HepG2 (cell line): ENCODE measurements at regions not wholly inside any gene's neighbourhood (a gene's known extent, or its start where the extent isn't known, plus 50 kb on each side); places are given as distances from the start of the nearest gene placed in this dataset.

Source experiments
- ATAC-seq: fragments of 200-7000 bp; cut with Tn5 transposase; 3 replicates; pipeline ENCODE4 v1.9.1; 2020; ENCODE audit warnings: mild to moderate bottlenecking, moderate library complexity
- BruUV-seq: library from RNA; stranded (reverse); fragments of 400-500 nt; replicated peaks from 2 replicates; lab custom pipeline; 2021; lab: Mats Ljungman, UMichigan
- CTCF ChIA-PET: fragments of 300-600 bp; formaldehyde crosslinking; extraction: SDS; loops from one replicate; lab custom pipeline; 2021; ENCODE audit warnings: low total read pairs, inconsistent platforms, low intra/inter-chr PET ratio; lab: Yijun Ruan, JAX
- POLR2A ChIA-PET: fragments of 350-600 bp; sonication (Branson Sonifier 250); formaldehyde crosslinking; loops from one replicate; lab custom pipeline; 2020; ENCODE audit warnings: antibody characterized with exemption, inconsistent platforms; lab: Yijun Ruan, JAX
- DNase-seq: peaks from one replicate; pipeline ENCODE4 v3.0.0-alpha.2; 2015; ENCODE audit warnings: low spot score
- FAIRE-seq: peaks from 3 replicates; lab custom pipeline; 2011; peaks lifted over from hg19 to GRCh38; lab: Jason Lieb, UNC
- H2AFZ ChIP-seq: one replicate; pipeline ENCODE4 v1.6.1; 2011; ENCODE audit warnings: low read length, inconsistent platforms
- H3K27ac ChIP-seq: fragments of 300-600 bp; 3 replicates; pipeline ENCODE4 v1.8.0; 2011; ENCODE audit warnings: mixed run types, mild to moderate bottlenecking, mixed read lengths, low read length, inconsistent platforms; ENCODE audit not compliant: insufficient read depth; ENCODE audit errors: extremely low read length
- H3K27me3 ChIP-seq, 2 experiments: fragments of 200-600 bp in 1 of 2; 2 replicates in 1 of 2; 3 replicates in 1 of 2; pipeline versions ENCODE4 v1.6.0 to v1.8.0; 2011; ENCODE audit warnings: low read length in 2 of 2, mild to moderate bottlenecking in 2 of 2, moderate library complexity in 2 of 2, inconsistent platforms in 1 of 2; ENCODE audit not compliant: insufficient read depth in 2 of 2, control insufficient read depth in 1 of 2
- H3K36me3 ChIP-seq, 2 experiments: fragments of 200-600 bp in 1 of 2; replicated peaks in 1 of 2; 2 replicates in 1 of 2; 3 replicates in 1 of 2; pipeline versions ENCODE4 v1.5.1 to v1.8.0; 2011; ENCODE audit warnings: low read length in 2 of 2, inconsistent platforms in 1 of 2; ENCODE audit not compliant: insufficient read depth in 2 of 2, control insufficient read depth in 1 of 2
- H3K4me1 ChIP-seq: 2 replicates; pipeline ENCODE4 v1.5.1; 2012; ENCODE audit warnings: low read length, inconsistent platforms; ENCODE audit not compliant: insufficient read depth
- H3K4me2 ChIP-seq: 2 replicates; pipeline ENCODE4 v1.6.0; 2011; ENCODE audit warnings: low read depth, low read length, inconsistent platforms
- H3K4me3 ChIP-seq, 3 experiments: fragments of 200-600 bp in 1 of 3; sonication (generic), shearing (Covaris generic) in 1 of 3; replicated peaks in 1 of 3; 2 replicates each; pipeline ENCODE4 v1.5.1; 2011 to 2016; ENCODE audit warnings: low read length in 3 of 3, inconsistent platforms in 2 of 3, low read depth in 2 of 3, mild to moderate bottlenecking in 2 of 3, control low read depth in 1 of 3, mixed read lengths in 1 of 3; ENCODE audit not compliant: insufficient read depth in 1 of 3
- H3K79me2 ChIP-seq: one replicate; pipeline ENCODE4 v1.6.1; 2011; ENCODE audit warnings: low read length, inconsistent platforms; ENCODE audit not compliant: insufficient read depth
- H3K9ac ChIP-seq: 2 replicates; pipeline ENCODE4 v1.6.0; 2011; ENCODE audit warnings: mild to moderate bottlenecking, low read depth, low read length, inconsistent platforms; ENCODE audit not compliant: insufficient read depth
- H3K9me3 ChIP-seq: 2 replicates; pipeline ENCODE4 v1.5.1; 2012; ENCODE audit warnings: mild to moderate bottlenecking, low read length
- H4K20me1 ChIP-seq: 2 replicates; pipeline ENCODE4 v1.6.0; 2011; ENCODE audit warnings: inconsistent platforms, mild to moderate bottlenecking, low read length, moderate library complexity; ENCODE audit not compliant: insufficient read depth
- ARHGAP35 ChIP-seq: sonication (generic); formaldehyde crosslinking; IDR thresholded peaks from 2 replicates; pipeline ENCODE4 v1.9.0; 2022; ENCODE audit warnings: mild to moderate bottlenecking, inconsistent platforms, moderate library complexity, missing genetic modification reagents, borderline replicate concordance
- CREB1 ChIP-seq, 2 experiments: fragments of 450-650 bp in 1 of 2; IDR thresholded peaks; 2 replicates each; pipeline ENCODE4 v1.6.1; 2016 to 2017; ENCODE audit warnings: control low read depth in 1 of 2, mild to moderate bottlenecking in 1 of 2, missing compliant biosample characterization in 1 of 2, missing genetic modification characterization in 1 of 2
- CSRNP2 ChIP-seq: sonication (generic); formaldehyde crosslinking; conservative IDR thresholded peaks from 2 replicates; pipeline ENCODE4 v1.8.0; 2022; ENCODE audit warnings: low read depth, missing genetic modification reagents
- DDIT3 ChIP-seq: sonication (generic); formaldehyde crosslinking; IDR thresholded peaks from 2 replicates; pipeline ENCODE4 v1.4.0; 2020; ENCODE audit warnings: mild to moderate bottlenecking, missing genetic modification reagents
- DPF2 ChIP-seq: sonication (generic); formaldehyde crosslinking; IDR thresholded peaks from 2 replicates; pipeline ENCODE4 v1.4.0; 2020; ENCODE audit warnings: mild to moderate bottlenecking, low read depth, missing genetic modification reagents, borderline replicate concordance
- FUBP1 ChIP-seq: sonication (generic); formaldehyde crosslinking; IDR thresholded peaks from 2 replicates; pipeline ENCODE4 v1.5.1; 2020; ENCODE audit warnings: missing genetic modification reagents, mild to moderate bottlenecking, borderline replicate concordance
- LBX2 ChIP-seq: sonication (generic); formaldehyde crosslinking; IDR thresholded peaks from 2 replicates; pipeline ENCODE4 v1.5.0; 2020; ENCODE audit warnings: missing genetic modification reagents, mild to moderate bottlenecking, borderline replicate concordance
- MYC ChIP-seq: sonication (generic); formaldehyde crosslinking; IDR thresholded peaks from 2 replicates; pipeline ENCODE4 v1.9.0; 2021; ENCODE audit warnings: missing genetic modification reagents, borderline replicate concordance
- RFXAP ChIP-seq: sonication (generic); formaldehyde crosslinking; IDR thresholded peaks from 2 replicates; pipeline ENCODE4 v1.4.0; 2020; ENCODE audit warnings: missing genetic modification reagents, borderline replicate concordance
- ZBTB1 ChIP-seq: sonication (generic); formaldehyde crosslinking; IDR thresholded peaks from 2 replicates; pipeline ENCODE4 v1.4.0; 2020; ENCODE audit warnings: missing genetic modification reagents, borderline replicate concordance
- ZEB1 ChIP-seq: IDR thresholded peaks from 2 replicates; pipeline ENCODE4 v1.6.1; 2012; ENCODE audit warnings: mild to moderate bottlenecking, low read depth, inconsistent platforms; ENCODE audit not compliant: insufficient replicate concordance
- ZNF234 ChIP-seq: sonication (generic); formaldehyde crosslinking; conservative IDR thresholded peaks from 2 replicates; pipeline ENCODE4 v1.5.1; 2020; ENCODE audit warnings: mild to moderate bottlenecking, missing genetic modification reagents
- ZNF33A ChIP-seq: sonication (generic); formaldehyde crosslinking; IDR thresholded peaks from 2 replicates; pipeline ENCODE4 v1.5.1; 2020; ENCODE audit warnings: missing genetic modification reagents, mild to moderate bottlenecking, moderate library complexity, borderline replicate concordance
- ZNF343 ChIP-seq: sonication (generic); formaldehyde crosslinking; IDR thresholded peaks from 2 replicates; pipeline ENCODE4 v1.4.0; 2020; ENCODE audit warnings: mild to moderate bottlenecking, missing genetic modification reagents
- ZNF772 ChIP-seq: sonication (generic); formaldehyde crosslinking; IDR thresholded peaks from 2 replicates; pipeline ENCODE4 v1.5.0; 2020; ENCODE audit warnings: mild to moderate bottlenecking, missing genetic modification reagents
- ZNF790 ChIP-seq: sonication (generic); formaldehyde crosslinking; IDR thresholded peaks from 2 replicates; pipeline ENCODE4 v1.8.0; 2022; ENCODE audit warnings: missing genetic modification reagents, mild to moderate bottlenecking, borderline replicate concordance
- in situ Hi-C: cut with HindIII; loops from 2 replicates; pipeline ENCODE4 v1.10.0; 2017; ENCODE audit warnings: low pct_unique_long_range_greater_than_20kb; ENCODE audit not compliant: extremely low pct_ligation_motif_present
- intact Hi-C: fragments of 100-400 bp; cut with micrococcal nuclease; formaldehyde crosslinking; loops from one replicate; pipeline ENCODE4 v1.10.0; 2022; ENCODE audit not compliant: unreplicated experiment

- TF ChIP-seq ZNF343 (CRISPR knock-in tag) (no peak), ZNF772 (no peak), RFXAP (CRISPR knock-in tag) (no peak), LBX2 (CRISPR knock-in tag) (no peak)
Measured at GRCh38 chr5:74099538-74100267, 473.7 kb downstream of the ARHGEF28 start (continued).

GRCh38 chr5:74098941-74099340 lies 472.9 kb downstream of the ARHGEF28 start:
- Histone ChIP-seq H3K9ac (no peak overlapping the region), H3K9me3 (0 out of 2 replicates have a peak, but pooled peaks cover 7% of the 10 kb centered on the region), H3K4me3 (no peak overlapping the region), H3K4me1 (peaks cover under 1% of the 10 kb centered on the region; the same call in 1 of the 2 replicates), H3K27ac (no peak overlapping the region), H3K4me2 (no peak overlapping the region), H4K20me1 (no peaks in the 10 kb centered on the region), H2AFZ (no peak overlapping the region), H3K27me3 (0 out of 5 replicates have a peak, but pooled peaks cover 0 to 1% of the 10 kb centered on the region in 2 experiments), H3K36me3 (no peaks in the 10 kb centered on the region), H3K79me2 (no peaks in the 10 kb centered on the region)
- DNase-seq = no peak
- in situ Hi-C loops (no loop called here), intact Hi-C loops (no loop called here)
- FAIRE-seq = no peak
- ChIA-PET POLR2A (no interaction called here), CTCF (no interaction called here)
- BruUV-seq = no TSS peak
- ATAC-seq = no peak
- no peak for TF ChIP-seq DPF2 (CRISPR knock-in tag)
- TF ChIP-seq ZNF234 (CRISPR knock-in tag) = no peak
- no peak for TF ChIP-seq MYC (CRISPR knock-in tag)
- TF ChIP-seq CSRNP2 (CRISPR knock-in tag) = no peak
- no peak for TF ChIP-seq ARHGAP35 (CRISPR knock-in tag)
- TF ChIP-seq ZNF790 (CRISPR knock-in tag) = no peak
- TF ChIP-seq FUBP1 (CRISPR knock-in tag) = no peak
- no peak for TF ChIP-seq ZNF33A (CRISPR knock-in tag)
- no peak for TF ChIP-seq ZBTB1 (CRISPR knock-in tag)
- no peak for TF ChIP-seq DDIT3
- no peak for TF ChIP-seq ZEB1
- TF ChIP-seq CREB1 (IDR thresholded peaks at IDR 0.05) = no peak
- no peak for TF ChIP-seq CREB1 (CRISPR knock-in tag; IDR thresholded peaks at IDR 0.05)
